HG03103 (cell line): ENCODE measurements at regions not wholly inside any gene's neighbourhood (a gene's known extent, or its start where the extent isn't known, plus 50 kb on each side); places are given as distances from the start of the nearest gene placed in this dataset.
A peak's percentile ranks its signal among the peaks of the same experiment; 100 is the strongest.

Experiments used
- ATAC-seq: cut with Tn5 transposase; IDR thresholded peaks from one replicate; pipeline ENCODE4 v1.9.1; 2021; ENCODE audit warnings: low read depth; ENCODE audit not compliant: unreplicated experiment

- ATAC-seq: no peak
Measured at GRCh38 chr10:61319386-61320256, 133.6 kb downstream of the TMEM26 start.

GRCh38 chr10:61318429-61318828 is 134.8 kb downstream of the TMEM26 start:
- ATAC-seq: no peak

- ATAC-seq: no peak
Measured at GRCh38 chr10:61317706-61318105, 135.5 kb downstream of the TMEM26 start.

GRCh38 chr10:61316676-61317265 is 136.4 kb downstream of the TMEM26 start:
- no peak for ATAC-seq

- no peak for ATAC-seq
Measured at GRCh38 chr10:61314273-61314672, 138.9 kb downstream of the TMEM26 start.

- no peak for ATAC-seq
Measured at GRCh38 chr10:61313460-61313859, 139.7 kb downstream of the TMEM26 start.

- no peak for ATAC-seq
Measured at GRCh38 chr10:61304746-61305145, 148.4 kb downstream of the TMEM26 start.

GRCh38 chr10:61302124-61302523 is 151.1 kb downstream of the TMEM26 start:
- ATAC-seq: no peak

GRCh38 chr10:61301575-61301974 is 151.6 kb downstream of the TMEM26 start:
- no peak for ATAC-seq

- ATAC-seq: no peak
Measured at GRCh38 chr10:61299841-61300240, 153.3 kb downstream of the TMEM26 start.

- no peak for ATAC-seq
Measured at GRCh38 chr10:61299156-61299555, 154.0 kb downstream of the TMEM26 start.

GRCh38 chr10:61298194-61298593 is 155.0 kb downstream of the TMEM26 start:
- ATAC-seq: no peak

GRCh38 chr10:61296161-61296560 is 157.0 kb downstream of the TMEM26 start:
- no peak for ATAC-seq

GRCh38 chr10:61294131-61294530 is 159.1 kb downstream of the TMEM26 start:
- no peak for ATAC-seq

- no peak for ATAC-seq
Measured at GRCh38 chr10:61289813-61290212, 163.4 kb downstream of the TMEM26 start.

- peak; percentile 100 for ATAC-seq
Measured at GRCh38 chr10:61286686-61287085, 166.5 kb downstream of the TMEM26 start.

- ATAC-seq: no peak
Measured at GRCh38 chr10:61285749-61286148, 167.4 kb downstream of the TMEM26 start.

- ATAC-seq: no peak
Measured at GRCh38 chr10:61284222-61284890, 168.8 kb downstream of the TMEM26 start.

- ATAC-seq: no peak
Measured at GRCh38 chr10:61283481-61284221, 169.5 kb downstream of the TMEM26 start.

GRCh38 chr10:61283066-61283465 is 170.1 kb downstream of the TMEM26 start:
- no peak for ATAC-seq

GRCh38 chr10:61280303-61280702 is 172.9 kb downstream of the TMEM26 start:
- ATAC-seq: no peak
